ENCODE measurements at regions not wholly inside any gene's neighbourhood (a gene's known extent, or its start where the extent isn't known, plus 50 kb on each side); places are given as distances from the start of the nearest gene placed in this dataset.
"Not testable (repeated sequence)": the region's sequence is repeated elsewhere in the genome, so short reads cannot be mapped to it uniquely, and the experiment has no call there.

DNA sequence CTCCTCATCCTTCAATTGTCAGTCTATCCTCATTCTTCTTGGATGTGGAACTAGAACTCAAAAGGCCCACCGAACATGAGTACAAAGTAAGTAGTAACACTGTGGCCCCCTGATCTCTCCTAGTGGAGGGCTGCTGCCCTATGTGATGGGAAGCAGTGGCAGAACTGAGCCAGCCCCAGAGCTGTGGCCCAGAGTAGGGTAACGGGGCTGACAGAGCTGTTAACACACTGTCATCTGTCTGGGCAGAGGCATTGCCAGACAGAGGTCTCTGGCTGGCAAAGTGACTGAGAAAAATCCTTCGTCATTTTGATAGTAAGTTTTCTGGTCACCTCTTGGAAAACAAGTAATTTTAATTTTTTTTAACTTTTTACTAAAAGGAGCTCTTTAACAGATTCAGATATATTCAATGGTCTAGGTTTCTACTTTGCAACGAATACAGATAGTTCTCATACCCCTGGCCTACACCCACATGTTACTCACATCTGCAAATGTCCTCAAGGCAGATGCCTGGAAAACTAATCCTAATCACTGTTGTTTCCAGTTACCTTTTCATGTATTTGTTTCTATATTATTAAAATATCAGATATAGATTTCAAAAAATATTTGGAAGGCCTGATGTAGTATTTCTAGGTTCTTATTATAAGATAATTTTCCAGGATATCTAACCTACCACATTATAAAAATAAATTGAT, 588.7 kb downstream of the CPS1 start:
- DNase-seq = no peak

DNA sequence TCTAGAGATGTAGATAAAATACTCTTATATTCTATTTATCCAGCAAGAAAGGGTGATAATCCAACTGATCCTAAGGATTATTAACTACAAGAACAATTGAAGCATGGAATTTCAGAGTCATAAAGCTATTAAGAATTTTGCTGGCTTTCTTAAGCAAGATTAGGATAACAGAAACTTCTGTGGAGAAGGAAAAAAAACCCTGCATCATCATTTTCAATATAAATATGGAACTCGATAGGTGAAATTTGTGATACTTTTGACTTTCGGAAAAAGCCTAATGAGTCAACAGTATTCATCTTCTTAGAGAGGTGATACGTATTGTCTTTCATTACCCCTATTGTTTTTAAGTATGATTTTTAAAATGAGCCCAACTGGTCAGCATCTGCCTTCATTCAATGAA, 593.3 kb downstream of the CPS1 start:
- no peak for DNase-seq

DNA sequence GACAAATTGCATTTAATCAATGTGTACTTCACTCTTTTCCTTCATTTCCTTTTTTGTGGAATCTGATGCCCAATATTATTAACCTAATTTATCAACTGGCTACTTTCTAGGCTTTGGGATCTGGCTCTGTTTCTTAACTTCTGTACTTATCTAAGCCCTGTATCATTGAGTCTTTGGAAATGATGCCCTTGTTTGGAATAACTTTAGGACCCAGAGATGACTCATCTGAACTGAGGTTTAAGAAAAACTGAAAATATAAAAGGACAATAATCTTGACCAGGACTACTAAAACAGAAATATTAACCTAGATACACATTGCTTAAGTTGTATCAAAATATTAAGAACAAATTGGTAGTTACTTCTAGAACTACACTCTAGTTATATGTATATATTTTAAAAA, 600.8 kb downstream of the CPS1 start:
- no peak for DNase-seq

DNA sequence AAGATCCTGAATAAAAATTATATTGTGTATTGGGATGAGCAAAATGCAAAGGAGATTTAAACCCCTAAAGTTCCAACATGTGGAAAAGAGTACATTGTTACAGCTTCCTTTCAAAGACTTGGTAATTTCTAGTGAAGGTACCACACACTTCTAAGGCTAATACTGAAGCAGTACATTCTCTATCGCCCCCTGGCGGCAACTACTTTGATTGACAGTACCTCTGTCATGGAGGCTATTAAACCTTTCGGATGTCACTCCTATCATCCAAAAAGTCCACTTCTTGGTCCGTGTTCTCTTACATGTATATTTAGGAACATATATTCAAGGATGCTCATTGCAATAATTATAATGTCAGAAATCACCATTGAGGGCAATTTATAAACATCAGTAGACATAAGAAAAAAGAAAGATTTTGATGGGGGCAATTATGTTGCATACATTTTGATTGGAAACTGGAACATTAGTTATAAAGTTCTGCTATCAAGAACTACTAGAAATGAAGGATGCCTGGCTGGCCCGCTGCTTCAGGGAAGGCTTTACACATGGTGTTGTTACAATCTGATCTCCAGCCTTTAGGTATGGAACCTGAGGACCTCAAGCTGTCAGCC, 601.6 kb downstream of the CPS1 start:
- DNase-seq = peak; percentile 62

DNA sequence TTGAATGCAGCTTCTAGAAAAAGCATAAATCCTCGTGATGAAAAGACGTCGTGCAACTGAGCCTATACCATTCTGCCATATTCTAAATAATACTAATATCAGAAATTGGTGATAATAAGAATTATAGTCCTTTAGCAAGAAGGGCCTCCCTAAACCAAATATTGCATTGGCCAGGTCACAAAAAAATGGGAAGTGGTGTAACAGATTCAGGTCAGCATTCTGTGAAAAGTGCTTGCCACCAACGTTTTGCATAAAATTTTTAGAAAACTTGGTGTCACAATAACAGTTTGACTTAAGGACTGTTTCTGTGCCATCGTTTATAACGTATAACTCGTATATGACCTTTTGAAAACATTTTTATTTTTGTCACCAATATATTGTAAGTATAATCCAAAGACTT, 603.6 kb downstream of the CPS1 start:
- DNase-seq = no peak

DNA sequence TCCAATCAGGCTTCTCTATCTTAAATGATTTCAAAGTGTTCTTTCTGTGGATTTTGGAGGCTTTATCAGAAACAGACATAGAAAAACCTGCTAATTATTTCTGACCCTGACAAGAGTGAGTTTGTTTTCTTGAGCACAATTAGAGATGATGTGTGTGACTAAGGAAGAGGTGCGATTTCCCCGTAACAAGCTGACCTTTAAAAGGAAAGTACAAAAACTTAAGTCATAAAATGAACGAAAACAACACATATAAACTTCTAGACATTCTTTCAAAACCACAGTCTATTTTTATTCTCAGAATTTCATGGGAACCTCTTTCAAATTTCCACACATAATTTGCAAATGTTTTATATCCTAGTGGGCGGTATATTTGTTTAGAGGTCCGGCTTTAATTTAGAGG, 604.8 kb downstream of the CPS1 start:
- peak; percentile 1 for DNase-seq

DNA sequence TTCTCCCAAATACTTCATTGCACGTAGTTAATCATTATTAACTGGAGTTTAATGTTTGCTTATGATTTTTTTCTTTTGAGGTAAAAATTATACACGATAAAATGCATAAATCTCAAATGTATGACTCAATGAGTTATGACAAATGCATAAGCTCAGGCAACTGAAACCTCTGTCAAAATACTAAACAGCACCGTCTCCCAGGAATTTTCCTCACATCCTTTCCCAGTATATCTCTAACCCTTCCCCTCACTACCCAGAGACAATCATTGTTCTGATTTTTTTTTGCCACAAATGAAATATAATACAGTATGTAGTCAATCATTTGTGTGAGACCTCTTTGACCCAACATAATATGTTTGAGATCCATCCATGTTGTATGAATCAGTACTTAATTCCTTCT, 606.5 kb downstream of the CPS1 start:
- no peak for DNase-seq

DNA sequence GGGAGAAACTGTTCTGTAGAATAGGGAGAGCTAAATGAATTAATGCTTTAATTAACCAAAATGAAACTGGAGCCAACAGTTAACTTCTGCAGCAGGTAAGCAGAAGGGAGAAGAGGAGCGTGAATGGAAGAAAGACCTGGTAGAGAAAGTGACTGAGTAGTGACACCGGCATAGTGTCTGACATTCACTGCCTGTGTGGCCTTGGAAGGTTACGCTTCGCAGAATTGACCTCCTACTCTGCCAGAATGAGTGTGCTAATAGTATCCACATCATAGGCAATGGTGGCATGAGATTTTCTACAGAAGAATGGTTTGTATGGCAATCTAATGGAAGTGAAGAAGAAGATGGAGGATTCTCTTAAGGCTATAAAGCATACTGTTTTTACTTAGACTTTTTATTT, 614.4 kb downstream of the CPS1 start:
- DNase-seq = no peak

DNA sequence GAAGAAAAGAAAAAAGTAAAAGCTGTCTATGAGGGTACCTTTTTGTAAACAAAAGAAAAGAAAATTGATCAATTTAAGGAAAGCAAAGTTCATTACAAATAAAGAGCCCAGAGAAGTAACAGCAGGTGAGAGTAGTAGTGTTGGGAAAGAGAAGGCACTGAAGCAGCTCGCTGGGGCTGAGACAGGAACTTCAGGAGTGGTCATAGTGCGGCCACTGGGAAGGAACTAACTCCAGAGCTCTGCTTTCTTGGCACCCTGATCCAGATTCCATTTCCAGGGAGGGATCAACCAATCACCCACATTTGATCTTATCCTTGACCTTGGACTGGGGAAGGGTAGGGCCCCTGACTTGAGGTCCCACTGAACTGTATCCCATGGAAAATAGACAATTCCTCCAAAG, 617.6 kb downstream of the CPS1 start:
- no peak for DNase-seq

DNA sequence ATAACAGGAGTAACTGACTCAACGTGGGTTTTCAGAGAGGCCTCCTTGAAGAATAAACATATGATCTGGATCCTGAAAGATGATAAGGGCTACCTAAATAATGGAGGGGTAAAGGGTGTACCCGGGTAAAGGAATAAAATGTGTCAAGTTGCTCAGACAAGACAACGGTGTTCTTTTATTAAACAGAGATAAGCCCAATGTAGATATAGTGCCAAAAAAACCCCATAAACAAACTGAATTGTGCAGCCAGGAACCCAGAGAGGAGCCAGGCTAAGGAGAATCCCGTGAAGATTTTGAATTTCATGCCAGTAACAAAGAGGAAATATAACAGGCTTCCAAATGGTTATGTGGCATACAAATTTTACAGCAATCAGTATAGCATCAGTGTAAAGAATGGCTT, 618.2 kb downstream of the CPS1 start:
- DNase-seq = no peak

DNA sequence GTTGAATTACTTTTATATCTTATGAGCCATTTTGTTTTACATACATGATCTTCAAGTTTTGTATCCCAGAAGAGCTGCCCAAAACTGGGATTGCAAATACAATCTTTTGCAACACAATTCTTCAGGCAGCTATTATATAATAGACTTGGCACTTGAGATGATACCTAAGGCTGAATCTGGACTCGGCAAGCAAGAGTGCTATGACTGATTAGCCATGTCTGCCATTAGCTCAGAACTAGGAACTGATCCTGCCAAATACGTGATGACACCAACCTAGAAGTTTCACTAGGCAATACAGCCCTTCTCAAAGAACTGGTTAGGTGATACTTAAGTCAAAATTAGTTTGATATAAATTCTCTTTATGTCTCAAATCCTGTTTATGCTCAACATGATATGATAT, 619.6 kb downstream of the CPS1 start:
- DNase-seq = no peak

DNA sequence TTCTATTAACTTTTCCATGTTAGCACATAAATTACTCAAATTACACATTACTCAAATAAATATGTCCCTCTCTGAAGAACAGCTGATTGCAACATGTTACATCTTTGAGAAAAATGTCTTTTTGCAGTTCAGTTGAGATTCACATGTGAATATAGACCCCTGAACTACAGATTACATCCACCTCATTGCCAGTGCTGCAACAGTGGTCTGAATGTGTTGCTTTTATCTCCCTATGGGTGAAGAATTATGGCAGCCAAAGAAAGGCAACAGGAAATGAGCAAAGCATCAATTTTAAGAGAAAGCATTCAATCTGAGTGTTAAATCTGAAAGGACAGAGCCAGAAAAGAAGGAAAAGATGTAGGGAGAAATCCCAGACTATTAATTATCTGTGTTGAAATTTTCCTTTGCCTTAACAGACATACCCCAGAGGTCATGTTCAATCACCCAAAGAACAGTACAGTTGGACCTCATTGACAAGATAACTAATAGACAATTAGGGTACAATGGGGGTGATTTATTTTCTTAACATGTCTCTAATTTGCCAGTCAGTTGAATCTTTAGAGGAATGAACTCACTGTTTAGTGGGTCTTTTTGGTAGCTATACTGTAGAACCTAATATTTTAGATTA, 620.2 kb downstream of the CPS1 start:
- no peak for DNase-seq

DNA sequence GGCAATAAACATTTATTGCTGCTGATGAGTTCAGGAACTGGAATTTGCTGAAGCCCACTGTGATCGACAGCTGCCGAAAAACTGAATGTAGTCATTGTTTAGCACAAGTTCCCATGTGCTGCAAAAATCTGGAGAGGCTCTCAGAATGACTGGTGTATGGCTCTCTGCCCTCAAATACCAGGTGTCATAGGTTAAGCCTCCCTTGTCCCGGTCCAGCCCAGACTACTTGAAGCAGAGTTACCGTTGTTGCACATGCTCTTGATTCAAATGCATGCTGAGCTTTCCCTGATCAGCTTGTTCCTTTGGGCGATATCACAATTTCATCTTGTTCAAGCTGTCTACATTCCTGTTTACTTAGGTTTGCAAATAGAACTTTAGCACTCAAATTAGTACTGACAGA, 625.2 kb downstream of the CPS1 start:
- no peak for DNase-seq

DNA sequence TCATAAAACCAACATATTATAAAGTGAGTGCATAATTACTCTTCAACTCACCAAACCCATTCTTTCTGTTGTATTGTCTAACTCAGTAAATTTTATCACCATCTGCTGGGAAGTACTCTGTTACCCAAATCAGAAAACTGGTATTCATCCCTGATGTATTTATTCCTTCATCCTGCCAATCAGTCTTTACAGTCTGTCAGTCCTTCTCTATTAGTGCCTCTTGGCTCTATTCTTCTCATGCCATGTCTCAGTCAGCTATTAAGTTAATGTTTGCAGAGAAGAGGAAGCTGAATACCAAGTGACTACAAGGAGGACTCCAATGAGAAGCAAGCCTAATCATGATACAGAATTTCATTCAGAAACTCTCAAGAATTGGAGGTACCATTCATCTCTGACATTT, 631.2 kb downstream of the CPS1 start:
- DNase-seq = no peak

DNA sequence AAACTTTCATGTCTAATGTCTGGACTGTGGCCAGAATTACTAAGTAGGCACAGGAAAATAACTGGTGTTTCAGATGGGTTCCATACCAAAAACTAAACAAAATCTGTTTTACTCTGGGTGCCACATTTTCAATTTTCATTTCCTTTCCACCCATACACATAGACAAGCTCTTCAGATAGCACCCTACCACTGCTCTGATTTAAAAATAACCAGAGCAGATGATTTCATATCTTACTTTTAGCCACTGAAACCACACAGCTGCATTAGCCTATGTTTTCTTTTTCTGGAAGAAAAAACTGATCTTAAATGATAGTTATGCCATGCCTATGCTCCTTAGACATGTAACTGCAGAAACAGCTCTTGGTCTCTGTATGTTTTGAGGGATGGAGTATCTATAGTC, 647.6 kb downstream of the CPS1 start:
- no peak for DNase-seq

DNA sequence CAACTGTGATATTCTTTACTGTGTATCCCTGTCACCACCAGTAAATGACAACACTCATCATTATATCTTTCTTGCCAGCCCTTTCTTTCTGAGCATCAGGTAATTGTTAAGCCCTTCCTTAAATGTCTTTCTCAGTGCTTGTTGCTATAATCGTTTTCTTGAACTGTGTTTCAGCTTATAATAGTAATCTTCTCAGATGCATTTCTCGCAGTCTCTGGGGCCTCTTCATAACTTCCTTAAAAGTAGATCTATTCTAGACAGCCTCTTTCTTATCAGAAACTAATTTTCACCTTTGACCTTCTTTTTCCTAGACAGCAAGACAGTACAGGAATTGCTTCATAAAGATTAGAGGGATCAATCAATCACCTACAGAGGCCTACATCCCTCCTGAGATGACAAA, 648.1 kb downstream of the CPS1 start:
- no peak for DNase-seq

DNA sequence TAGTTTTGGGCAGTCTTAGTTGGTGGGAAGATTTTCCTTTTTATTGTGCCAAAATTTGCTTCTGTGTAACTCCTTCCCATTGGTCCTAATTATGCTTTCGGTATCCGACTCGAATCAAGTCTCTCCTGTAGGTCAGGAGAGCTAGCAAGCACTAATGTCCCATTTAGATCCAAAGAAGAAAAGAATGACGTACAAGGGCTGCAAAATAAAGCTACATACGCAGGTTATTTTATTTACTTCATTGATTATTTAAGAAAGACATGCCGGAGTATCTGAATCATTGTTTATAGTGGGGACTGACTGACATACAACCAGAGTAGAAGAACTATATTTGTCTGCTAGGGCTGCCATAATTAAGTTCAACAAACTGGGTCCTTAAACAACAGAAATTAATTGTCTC, 648.5 kb downstream of the CPS1 start:
- DNase-seq = no peak

DNA sequence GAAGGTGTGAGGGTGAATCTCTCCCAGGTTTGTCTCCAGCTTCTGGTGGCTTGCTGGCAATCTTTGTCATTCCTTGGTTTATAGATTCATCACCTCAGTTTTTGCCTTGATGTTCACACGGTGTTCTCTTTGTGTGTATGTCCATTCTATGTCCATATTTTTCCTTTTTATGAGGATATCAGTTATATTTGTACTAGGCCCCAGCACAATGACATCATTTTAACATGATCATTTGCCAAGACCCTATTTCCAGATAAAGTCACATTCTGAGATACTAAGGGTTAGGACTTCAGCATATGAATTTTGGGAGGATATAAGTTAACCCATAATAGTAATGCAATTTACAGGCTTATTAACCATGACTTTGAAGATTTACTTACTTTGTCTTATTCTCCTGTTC, 649.0 kb downstream of the CPS1 start:
- DNase-seq = no peak

DNA sequence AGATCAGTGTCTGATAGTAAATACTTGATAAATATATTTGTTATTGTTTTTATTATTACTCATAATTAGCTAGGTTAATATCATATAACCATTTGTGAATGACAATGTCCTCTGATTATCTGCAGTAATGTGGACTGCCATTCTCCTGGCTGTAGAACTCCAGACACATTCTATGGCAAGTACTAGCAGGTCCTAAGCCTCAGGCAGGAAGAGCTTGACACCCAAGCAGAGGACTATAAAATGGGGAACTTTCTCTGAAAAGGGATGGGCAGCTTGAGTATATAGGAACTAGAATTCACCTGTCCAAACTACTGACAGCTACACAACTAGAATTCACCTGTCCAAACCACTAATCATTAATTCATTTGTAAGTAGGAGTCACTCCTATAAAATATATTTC, 649.4 kb downstream of the CPS1 start:
- DNase-seq = no peak

DNA sequence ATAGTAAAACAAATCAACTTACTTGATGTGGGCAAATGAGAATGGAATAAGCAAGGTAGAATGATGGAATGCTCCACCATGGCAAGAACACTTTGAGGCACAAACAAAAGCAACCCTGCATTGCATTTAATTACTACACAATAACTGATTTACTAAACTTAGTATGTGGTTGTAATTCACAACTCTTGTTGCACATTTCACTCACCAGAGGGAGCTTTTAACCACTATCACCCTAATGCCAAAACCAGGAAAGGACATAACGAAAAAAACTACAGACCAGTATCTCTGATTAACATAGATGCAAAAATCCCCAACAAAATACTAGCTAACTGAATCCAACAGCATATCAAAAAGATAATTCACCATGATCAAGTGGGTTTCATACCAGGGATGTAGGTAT, 659.8 kb downstream of the CPS1 start:
- no peak for DNase-seq

DNA sequence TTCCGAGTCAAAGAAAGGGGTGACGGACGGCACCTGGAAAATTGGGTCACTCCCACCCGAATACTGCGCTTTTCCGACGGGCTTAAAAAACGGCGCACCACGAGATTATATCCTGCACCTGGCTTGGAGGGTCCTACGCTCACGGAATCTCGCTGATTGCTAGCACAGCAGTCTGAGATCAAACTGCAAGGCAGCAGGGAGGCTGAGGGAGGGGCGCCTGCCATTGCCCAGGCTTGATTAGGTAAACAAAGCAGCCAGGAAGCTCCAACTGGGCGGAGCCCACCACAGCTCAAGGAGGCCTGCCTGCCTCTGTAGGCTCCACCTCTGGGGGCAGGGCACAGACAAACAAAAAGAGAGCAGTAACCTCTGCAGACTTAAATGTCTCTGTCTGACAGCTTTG, 663.1 kb downstream of the CPS1 start:
- not testable (repeated sequence) for DNase-seq

DNA sequence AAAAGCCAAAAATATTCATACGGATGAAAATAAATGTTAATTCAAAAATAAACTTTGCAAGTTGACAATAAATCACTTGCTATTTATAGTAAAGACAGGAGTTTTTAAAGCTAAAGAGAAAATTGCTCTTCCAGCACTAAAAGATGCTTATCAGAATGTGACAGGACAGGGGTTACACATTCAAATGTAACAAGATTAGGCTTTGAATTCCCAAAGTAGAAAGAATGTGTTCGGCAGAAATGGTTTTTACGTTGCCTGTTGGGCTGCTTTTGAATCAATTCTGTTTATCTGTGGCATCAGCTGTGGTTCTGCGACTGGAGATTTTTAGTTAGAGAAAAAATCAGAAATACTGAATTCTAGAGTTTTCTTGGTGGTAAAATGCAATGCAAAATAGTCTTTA, 669.4 kb downstream of the CPS1 start:
- DNase-seq = no peak

DNA sequence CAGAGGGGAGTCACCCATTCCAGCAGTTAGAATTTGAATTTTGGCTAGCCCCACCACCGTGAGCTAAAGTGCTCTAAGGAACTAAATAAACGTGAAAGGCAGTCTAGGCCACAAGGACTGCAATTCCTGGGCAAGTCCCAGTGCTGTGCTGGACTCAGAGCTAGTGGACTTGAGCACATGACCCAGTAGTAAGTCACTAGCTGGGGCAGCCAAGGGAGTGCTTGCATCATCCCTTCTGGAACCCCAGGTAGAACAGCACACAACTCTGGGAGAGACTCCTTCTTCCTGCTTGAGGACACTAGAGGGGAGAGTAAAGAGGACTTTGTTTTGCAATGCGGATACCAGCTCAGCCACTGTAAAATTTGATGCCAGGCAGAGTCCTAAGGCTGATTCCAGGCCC, 672.2 kb downstream of the CPS1 start:
- DNase-seq = no peak

DNA sequence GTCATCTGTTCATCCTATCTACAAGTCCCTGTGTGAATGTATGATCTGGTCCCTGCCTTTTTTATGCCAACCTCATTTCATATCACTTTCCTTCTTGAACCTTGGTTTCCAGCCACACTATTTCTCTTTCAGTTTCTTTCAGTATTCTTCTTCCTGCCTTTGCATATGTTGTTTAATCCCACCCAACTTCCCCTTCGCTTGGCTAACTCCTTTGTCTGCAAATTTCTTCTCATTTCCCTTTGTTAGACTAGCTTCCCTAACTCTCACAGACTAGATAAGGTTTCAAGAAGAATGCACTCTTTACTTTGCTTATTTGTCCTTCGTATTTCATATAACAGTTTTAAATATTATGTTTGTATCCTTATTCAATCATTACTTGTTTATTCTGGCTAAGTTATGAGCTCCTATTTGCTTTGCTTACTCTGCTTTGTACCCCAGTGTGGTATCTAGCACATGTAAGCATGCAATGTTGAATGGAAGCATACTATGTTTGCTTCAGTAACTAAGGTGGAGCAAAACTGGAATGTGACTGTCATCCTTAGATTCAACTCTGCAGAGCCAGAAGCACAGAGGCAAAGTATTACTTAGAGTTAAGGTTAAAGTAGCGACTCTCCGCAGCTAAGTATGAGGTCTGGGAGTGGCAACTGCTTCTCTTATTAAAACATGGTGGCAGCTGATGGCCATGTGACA, 681.3 kb downstream of the CPS1 start:
- no peak for DNase-seq

Data from fibroblast of skin of scalp (primary cell).